WTC11 (cell line): ENCODE measurements at regions not wholly inside any gene's neighbourhood (a gene's known extent, or its start where the extent isn't known, plus 50 kb on each side); places are given as distances from the start of the nearest gene placed in this dataset.

Source experiments
- ATAC-seq: fragments of 200-7000 bp; cut with Tn5 transposase; 2 replicates; pipeline ENCODE4 v1.10.0; 2021; ENCODE audit warnings: mild to moderate bottlenecking, moderate library complexity
- CTCF ChIA-PET: fragments of 300-600 bp; sonication (Branson Sonifier 250); formaldehyde crosslinking; loops from one replicate; lab custom pipeline; 2021; ENCODE audit warnings: antibody characterized with exemption; lab: Charles Lee
- POLR2A ChIA-PET: fragments of 350-600 bp; sonication (Branson Sonifier 250); formaldehyde crosslinking; loops from one replicate; lab custom pipeline; 2021; ENCODE audit warnings: antibody characterized with exemption; lab: Charles Lee
- DNase-seq: peaks from one replicate; pipeline ENCODE4 v3.0.0; 2021; ENCODE audit warnings: low spot score
- H3K27ac Mint-ChIP-seq: 2 replicates; pipeline ENCODE4 v1.8.0; 2021; ENCODE audit warnings: mixed read lengths
- H3K27me3 Mint-ChIP-seq: 2 replicates; pipeline ENCODE4 v1.8.0; 2021; ENCODE audit warnings: low read depth, mild to moderate bottlenecking, moderate library complexity, mixed read lengths
- H3K36me3 Mint-ChIP-seq: 2 replicates; pipeline ENCODE4 v1.8.0; 2021; ENCODE audit warnings: mixed read lengths
- H3K4me1 Mint-ChIP-seq: 2 replicates; pipeline ENCODE4 v1.8.0; 2022; ENCODE audit warnings: mixed read lengths
- H3K4me3 Mint-ChIP-seq: 2 replicates; pipeline ENCODE4 v1.8.0; 2021; ENCODE audit warnings: mild to moderate bottlenecking, moderate library complexity, mixed read lengths
- H3K9me3 Mint-ChIP-seq: 2 replicates; pipeline ENCODE4 v1.8.0; 2021; ENCODE audit warnings: mixed read lengths
- EMX1 ChIP-seq: fragments of 250-450 bp; sonication (Bioruptor Pico); IDR thresholded peaks from 2 replicates; pipeline ENCODE4 v1.8.0; 2021; ENCODE audit warnings: mild to moderate bottlenecking
- ESRRA ChIP-seq: sonication (generic); formaldehyde crosslinking; IDR thresholded peaks from 2 replicates; pipeline ENCODE4 v1.8.1; 2022; ENCODE audit warnings: mild to moderate bottlenecking, missing genetic modification reagents, borderline replicate concordance
- GTF2I ChIP-seq: fragments of 250-450 bp; sonication (Bioruptor Pico); conservative IDR thresholded peaks from 2 replicates; pipeline ENCODE4 v1.4.0; 2021; ENCODE audit warnings: mild to moderate bottlenecking
- MXD4 ChIP-seq: fragments of 250-450 bp; sonication (Bioruptor Pico); IDR thresholded peaks from 2 replicates; pipeline ENCODE4 v1.8.0; 2021; ENCODE audit warnings: mild to moderate bottlenecking, moderate library complexity, borderline replicate concordance
- NR3C1 ChIP-seq: sonication (generic); formaldehyde crosslinking; conservative IDR thresholded peaks from 2 replicates; pipeline ENCODE4 v1.8.1; 2023; ENCODE audit warnings: low read depth, mild to moderate bottlenecking, missing genetic modification reagents
- TEAD4 ChIP-seq: sonication (generic); formaldehyde crosslinking; IDR thresholded peaks from 2 replicates; pipeline ENCODE4 v1.8.0; 2022; ENCODE audit warnings: mild to moderate bottlenecking, missing genetic modification reagents
- ZNF416 ChIP-seq: fragments of 250-450 bp; sonication (Bioruptor Pico); IDR thresholded peaks from 2 replicates; pipeline ENCODE4 v1.9.0; 2021; ENCODE audit warnings: mild to moderate bottlenecking, inconsistent platforms
- TF ChIP-seq, protein P1 (sequence below): sonication (generic); formaldehyde crosslinking; IDR thresholded peaks from 2 replicates; pipeline ENCODE4 v1.8.1; 2022; ENCODE audit warnings: low read depth, missing genetic modification reagents, borderline replicate concordance
- TF ChIP-seq, protein P2 (sequence below): sonication (generic); formaldehyde crosslinking; IDR thresholded peaks from 2 replicates; pipeline ENCODE4 v1.8.0; 2022; ENCODE audit warnings: mild to moderate bottlenecking, missing genetic modification reagents
- TF ChIP-seq, protein P3 (sequence below): sonication (generic); formaldehyde crosslinking; IDR thresholded peaks from 2 replicates; pipeline ENCODE4 v1.8.0; 2023; ENCODE audit warnings: mild to moderate bottlenecking, missing genetic modification reagents
- TF ChIP-seq, protein P4 (sequence below): sonication (generic); formaldehyde crosslinking; IDR thresholded peaks from 2 replicates; pipeline ENCODE4 v1.8.1; 2022; ENCODE audit warnings: mild to moderate bottlenecking, missing genetic modification reagents, moderate library complexity, borderline replicate concordance
- TF ChIP-seq, protein P5 (sequence below): fragments of 250-450 bp; sonication (Bioruptor Pico); IDR thresholded peaks from 2 replicates; pipeline ENCODE4 v1.9.0; 2021; ENCODE audit warnings: mild to moderate bottlenecking
- TF ChIP-seq, protein P6 (sequence below): sonication (generic); formaldehyde crosslinking; IDR thresholded peaks from 2 replicates; pipeline ENCODE4 v1.8.1; 2022; ENCODE audit warnings: low read depth, mild to moderate bottlenecking, moderate library complexity, missing genetic modification reagents, borderline replicate concordance

DNA sequence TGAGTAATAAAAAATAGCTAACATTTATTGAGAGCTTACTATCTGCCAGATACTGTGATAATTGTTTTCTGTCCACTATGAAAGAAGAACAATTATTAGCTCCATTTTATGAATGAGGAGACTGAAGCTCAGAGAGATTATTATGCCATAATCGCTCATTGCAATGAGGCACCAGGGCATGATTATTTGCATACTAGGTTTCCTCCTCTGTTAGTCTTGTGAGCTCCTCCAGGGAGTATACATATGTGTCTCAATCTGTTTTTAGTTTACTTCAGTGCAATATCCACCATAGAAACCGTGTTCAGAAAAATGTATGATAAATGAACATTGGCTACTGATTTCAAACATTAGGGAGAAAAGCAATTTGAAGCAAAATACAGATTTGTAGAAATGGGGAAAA is 139.4 kb upstream of the OTUD4 start (continued):
- TF ChIP-seq, protein P1, sequence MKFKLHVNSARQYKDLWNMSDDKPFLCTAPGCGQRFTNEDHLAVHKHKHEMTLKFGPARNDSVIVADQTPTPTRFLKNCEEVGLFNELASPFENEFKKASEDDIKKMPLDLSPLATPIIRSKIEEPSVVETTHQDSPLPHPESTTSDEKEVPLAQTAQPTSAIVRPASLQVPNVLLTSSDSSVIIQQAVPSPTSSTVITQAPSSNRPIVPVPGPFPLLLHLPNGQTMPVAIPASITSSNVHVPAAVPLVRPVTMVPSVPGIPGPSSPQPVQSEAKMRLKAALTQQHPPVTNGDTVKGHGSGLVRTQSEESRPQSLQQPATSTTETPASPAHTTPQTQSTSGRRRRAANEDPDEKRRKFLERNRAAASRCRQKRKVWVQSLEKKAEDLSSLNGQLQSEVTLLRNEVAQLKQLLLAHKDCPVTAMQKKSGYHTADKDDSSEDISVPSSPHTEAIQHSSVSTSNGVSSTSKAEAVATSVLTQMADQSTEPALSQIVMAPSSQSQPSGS, result no peak
- TF ChIP-seq, protein P2, sequence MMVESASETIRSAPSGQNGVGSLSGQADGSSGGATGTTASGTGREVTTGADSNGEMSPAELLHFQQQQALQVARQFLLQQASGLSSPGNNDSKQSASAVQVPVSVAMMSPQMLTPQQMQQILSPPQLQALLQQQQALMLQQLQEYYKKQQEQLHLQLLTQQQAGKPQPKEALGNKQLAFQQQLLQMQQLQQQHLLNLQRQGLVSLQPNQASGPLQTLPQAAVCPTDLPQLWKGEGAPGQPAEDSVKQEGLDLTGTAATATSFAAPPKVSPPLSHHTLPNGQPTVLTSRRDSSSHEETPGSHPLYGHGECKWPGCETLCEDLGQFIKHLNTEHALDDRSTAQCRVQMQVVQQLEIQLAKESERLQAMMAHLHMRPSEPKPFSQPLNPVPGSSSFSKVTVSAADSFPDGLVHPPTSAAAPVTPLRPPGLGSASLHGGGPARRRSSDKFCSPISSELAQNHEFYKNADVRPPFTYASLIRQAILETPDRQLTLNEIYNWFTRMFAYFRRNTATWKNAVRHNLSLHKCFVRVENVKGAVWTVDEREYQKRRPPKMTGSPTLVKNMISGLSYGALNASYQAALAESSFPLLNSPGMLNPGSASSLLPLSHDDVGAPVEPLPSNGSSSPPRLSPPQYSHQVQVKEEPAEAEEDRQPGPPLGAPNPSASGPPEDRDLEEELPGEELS (CRISPR knock-in tag), result no peak
- TF ChIP-seq, protein P3, sequence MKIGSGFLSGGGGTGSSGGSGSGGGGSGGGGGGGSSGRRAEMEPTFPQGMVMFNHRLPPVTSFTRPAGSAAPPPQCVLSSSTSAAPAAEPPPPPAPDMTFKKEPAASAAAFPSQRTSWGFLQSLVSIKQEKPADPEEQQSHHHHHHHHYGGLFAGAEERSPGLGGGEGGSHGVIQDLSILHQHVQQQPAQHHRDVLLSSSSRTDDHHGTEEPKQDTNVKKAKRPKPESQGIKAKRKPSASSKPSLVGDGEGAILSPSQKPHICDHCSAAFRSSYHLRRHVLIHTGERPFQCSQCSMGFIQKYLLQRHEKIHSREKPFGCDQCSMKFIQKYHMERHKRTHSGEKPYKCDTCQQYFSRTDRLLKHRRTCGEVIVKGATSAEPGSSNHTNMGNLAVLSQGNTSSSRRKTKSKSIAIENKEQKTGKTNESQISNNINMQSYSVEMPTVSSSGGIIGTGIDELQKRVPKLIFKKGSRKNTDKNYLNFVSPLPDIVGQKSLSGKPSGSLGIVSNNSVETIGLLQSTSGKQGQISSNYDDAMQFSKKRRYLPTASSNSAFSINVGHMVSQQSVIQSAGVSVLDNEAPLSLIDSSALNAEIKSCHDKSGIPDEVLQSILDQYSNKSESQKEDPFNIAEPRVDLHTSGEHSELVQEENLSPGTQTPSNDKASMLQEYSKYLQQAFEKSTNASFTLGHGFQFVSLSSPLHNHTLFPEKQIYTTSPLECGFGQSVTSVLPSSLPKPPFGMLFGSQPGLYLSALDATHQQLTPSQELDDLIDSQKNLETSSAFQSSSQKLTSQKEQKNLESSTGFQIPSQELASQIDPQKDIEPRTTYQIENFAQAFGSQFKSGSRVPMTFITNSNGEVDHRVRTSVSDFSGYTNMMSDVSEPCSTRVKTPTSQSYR, result no peak
- TF ChIP-seq MXD4, result no peak

DNA sequence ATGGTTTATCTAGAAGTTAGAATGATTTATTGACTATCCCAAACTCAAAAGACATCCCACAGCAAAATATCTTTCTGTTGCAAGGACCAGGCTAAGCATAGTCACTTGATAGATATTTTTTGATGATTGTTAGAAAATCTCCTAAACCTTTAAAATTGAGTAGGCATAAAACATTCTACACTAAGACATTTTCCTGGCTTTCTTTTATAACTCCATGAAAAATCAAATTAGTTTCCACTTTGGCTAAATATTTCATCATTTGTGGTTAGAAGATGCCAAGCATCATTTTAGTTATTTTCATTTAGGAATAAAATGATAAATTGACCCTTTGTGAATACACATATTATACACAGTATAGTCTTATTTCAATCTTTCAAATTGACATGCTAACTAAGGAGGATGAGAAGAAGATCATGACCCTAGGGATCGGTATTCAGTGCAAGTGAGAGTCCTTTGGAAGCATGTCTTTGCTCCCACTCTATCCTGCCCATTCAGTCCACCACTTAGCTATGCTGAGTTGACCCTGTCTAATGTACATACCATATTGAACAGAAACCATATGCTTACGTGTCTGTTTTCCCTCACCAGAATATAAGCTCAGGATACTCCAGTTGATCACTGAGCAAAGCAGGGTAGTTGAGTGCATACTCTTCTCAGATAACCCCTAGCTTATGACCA is 136.6 kb upstream of the OTUD4 start:
- TF ChIP-seq, protein P4, sequence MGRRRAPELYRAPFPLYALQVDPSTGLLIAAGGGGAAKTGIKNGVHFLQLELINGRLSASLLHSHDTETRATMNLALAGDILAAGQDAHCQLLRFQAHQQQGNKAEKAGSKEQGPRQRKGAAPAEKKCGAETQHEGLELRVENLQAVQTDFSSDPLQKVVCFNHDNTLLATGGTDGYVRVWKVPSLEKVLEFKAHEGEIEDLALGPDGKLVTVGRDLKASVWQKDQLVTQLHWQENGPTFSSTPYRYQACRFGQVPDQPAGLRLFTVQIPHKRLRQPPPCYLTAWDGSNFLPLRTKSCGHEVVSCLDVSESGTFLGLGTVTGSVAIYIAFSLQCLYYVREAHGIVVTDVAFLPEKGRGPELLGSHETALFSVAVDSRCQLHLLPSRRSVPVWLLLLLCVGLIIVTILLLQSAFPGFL (CRISPR knock-in tag), result no peak
- TF ChIP-seq, protein P5, sequence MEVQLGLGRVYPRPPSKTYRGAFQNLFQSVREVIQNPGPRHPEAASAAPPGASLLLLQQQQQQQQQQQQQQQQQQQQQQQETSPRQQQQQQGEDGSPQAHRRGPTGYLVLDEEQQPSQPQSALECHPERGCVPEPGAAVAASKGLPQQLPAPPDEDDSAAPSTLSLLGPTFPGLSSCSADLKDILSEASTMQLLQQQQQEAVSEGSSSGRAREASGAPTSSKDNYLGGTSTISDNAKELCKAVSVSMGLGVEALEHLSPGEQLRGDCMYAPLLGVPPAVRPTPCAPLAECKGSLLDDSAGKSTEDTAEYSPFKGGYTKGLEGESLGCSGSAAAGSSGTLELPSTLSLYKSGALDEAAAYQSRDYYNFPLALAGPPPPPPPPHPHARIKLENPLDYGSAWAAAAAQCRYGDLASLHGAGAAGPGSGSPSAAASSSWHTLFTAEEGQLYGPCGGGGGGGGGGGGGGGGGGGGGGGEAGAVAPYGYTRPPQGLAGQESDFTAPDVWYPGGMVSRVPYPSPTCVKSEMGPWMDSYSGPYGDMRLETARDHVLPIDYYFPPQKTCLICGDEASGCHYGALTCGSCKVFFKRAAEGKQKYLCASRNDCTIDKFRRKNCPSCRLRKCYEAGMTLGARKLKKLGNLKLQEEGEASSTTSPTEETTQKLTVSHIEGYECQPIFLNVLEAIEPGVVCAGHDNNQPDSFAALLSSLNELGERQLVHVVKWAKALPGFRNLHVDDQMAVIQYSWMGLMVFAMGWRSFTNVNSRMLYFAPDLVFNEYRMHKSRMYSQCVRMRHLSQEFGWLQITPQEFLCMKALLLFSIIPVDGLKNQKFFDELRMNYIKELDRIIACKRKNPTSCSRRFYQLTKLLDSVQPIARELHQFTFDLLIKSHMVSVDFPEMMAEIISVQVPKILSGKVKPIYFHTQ (CRISPR knock-in tag), result no peak
- TF ChIP-seq TEAD4 (CRISPR knock-in tag), result no peak
- no peak for TF ChIP-seq MXD4
- no peak for TF ChIP-seq ZNF416 (CRISPR knock-in tag)
- no peak for TF ChIP-seq GTF2I (CRISPR knock-in tag)
- no peak for TF ChIP-seq ESRRA (CRISPR knock-in tag)
- TF ChIP-seq NR3C1 (CRISPR knock-in tag), result no peak
- TF ChIP-seq, protein P6, sequence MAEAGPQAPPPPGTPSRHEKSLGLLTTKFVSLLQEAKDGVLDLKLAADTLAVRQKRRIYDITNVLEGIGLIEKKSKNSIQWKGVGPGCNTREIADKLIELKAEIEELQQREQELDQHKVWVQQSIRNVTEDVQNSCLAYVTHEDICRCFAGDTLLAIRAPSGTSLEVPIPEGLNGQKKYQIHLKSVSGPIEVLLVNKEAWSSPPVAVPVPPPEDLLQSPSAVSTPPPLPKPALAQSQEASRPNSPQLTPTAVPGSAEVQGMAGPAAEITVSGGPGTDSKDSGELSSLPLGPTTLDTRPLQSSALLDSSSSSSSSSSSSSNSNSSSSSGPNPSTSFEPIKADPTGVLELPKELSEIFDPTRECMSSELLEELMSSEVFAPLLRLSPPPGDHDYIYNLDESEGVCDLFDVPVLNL, result no peak
- TF ChIP-seq EMX1 (CRISPR knock-in tag), result no peak
- TF ChIP-seq, all 79 proteins: peak for 0
- Mint-ChIP-seq H3K9me3 (peaks cover 11% of the 10 kb centered on the region), H3K36me3 (no peaks in the 10 kb centered on the region), H3K27me3 (no peaks in the 10 kb centered on the region), H3K27ac (no peak overlapping the region), H3K4me1 (no peaks in the 10 kb centered on the region; the same call in 1 of the 2 replicates), H3K4me3 (no peak overlapping the region)
- DNase-seq (no peak), ATAC-seq (no peak)
- ChIA-PET CTCF (no interaction called here), POLR2A (no interaction called here)
